GM10266 (cell line): ENCODE measurements at regions not wholly inside any gene's neighbourhood (a gene's known extent, or its start where the extent isn't known, plus 50 kb on each side); places are given as distances from the start of the nearest gene placed in this dataset.
A peak's percentile ranks its signal among the peaks of the same experiment; 100 is the strongest.

Experiments
- DNase-seq: peaks from one replicate; pipeline ENCODE4 v3.0.0; 2012; ENCODE audit errors: extremely low spot score
- TF ChIP-seq, protein P1 (sequence below): IDR thresholded peaks from 2 replicates; pipeline ENCODE4 v1.5.1; 2012; ENCODE audit warnings: mild to moderate bottlenecking, low read depth; ENCODE audit not compliant: control insufficient read depth, insufficient read depth; ENCODE audit errors: missing control alignments

DNA sequence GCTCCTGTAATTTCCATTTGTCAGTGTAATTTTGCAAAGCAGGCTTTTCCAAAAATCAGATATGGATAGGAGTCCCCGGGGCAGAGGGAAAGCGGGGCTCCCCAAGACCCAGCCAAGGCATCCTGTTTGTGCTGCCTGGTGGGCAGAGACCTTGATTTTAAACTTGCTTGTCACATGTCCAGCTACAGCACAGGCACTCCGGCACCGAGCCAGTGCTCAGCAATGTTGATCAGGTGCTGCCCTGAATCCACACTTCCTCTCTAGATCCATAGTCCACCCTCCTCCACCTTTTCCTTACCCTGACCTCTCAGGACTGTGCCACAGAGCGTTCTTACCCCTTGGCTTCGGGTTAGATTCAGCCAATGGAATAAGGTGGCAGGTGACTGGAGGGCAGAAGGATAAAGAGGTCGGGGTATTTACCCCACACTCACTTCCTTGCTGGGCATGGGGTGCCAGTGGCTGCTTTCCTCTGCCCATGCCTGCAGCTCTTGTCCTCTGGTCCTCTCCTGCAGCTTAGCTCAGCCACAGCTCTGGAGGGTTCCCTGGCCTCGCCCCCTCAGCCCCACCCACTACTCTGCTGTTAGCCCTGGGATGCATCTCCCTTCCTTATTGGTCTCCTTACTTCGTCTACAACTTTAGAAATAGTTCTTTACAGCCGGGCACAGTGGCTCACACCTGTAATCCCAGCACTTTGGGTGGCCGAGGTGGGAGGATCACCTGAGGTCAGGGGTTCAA lies 80.1 kb downstream of the IRF2BPL start:
- no peak for DNase-seq
- TF ChIP-seq, protein P1, sequence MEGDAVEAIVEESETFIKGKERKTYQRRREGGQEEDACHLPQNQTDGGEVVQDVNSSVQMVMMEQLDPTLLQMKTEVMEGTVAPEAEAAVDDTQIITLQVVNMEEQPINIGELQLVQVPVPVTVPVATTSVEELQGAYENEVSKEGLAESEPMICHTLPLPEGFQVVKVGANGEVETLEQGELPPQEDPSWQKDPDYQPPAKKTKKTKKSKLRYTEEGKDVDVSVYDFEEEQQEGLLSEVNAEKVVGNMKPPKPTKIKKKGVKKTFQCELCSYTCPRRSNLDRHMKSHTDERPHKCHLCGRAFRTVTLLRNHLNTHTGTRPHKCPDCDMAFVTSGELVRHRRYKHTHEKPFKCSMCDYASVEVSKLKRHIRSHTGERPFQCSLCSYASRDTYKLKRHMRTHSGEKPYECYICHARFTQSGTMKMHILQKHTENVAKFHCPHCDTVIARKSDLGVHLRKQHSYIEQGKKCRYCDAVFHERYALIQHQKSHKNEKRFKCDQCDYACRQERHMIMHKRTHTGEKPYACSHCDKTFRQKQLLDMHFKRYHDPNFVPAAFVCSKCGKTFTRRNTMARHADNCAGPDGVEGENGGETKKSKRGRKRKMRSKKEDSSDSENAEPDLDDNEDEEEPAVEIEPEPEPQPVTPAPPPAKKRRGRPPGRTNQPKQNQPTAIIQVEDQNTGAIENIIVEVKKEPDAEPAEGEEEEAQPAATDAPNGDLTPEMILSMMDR: no peak

DNA sequence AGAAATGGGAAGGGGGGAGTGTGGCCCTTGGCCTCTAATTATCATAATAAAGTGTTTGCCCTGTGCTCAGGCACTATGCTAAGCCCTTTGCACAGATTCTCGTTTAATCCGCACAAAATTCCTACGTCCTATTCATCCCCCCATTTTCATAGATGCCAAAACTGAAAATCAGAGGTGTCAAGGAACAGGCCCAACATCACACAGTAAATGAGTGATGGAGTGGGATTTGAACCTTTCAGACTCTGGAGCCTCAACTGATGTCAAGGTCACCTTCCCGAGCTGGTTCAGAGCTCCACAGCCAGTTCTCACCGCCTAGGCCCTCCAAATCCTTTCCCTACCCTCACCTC lies 80.7 kb downstream of the IRF2BPL start:
- DNase-seq: no peak
- TF ChIP-seq, protein P1: no peak

GRCh38 chr14:76947078-76947837 lies 81.2 kb downstream of the IRF2BPL start:
- TF ChIP-seq, protein P1: peak; percentile 70
- peak; percentile 81 for DNase-seq

GRCh38 chr14:76946753-76947077 lies 81.8 kb downstream of the IRF2BPL start:
- DNase-seq: no peak
- TF ChIP-seq, protein P1: no peak

- TF ChIP-seq, protein P1: no peak
- no peak for DNase-seq
Measured at GRCh38 chr14:76943072-76943471, 85.4 kb downstream of the IRF2BPL start.

- TF ChIP-seq, protein P1: no peak
- no peak for DNase-seq
Measured at GRCh38 chr14:76941946-76942805, 86.3 kb downstream of the IRF2BPL start.

GRCh38 chr14:76941544-76941943 lies 87.0 kb downstream of the IRF2BPL start:
- TF ChIP-seq, protein P1: no peak
- no peak for DNase-seq
